ENCODE measurements at regions not wholly inside any gene's neighbourhood (a gene's known extent, or its start where the extent isn't known, plus 50 kb on each side); places are given as distances from the start of the nearest gene placed in this dataset.

DNA sequence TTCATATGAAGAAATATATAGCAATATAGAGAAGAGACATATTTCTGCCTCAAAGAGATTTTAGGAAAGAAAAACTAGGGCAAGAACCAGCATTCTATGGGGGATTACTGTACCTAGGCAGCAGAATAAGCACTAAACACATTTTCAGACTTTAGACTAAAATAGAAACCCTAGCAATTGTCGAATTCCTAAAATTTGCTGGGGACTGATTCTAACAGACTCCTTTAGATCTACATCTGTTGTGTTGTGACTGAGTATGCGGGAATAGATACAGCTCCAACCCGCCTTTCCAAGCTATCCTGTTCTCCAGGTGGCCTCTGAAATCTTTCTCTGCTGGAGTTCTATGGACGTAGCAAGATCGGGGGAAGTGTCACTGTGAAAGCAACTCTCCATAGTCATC is 482.2 kb downstream of the NTRK2 start:
- TF ChIP-seq POLR2A (IDR thresholded peaks at IDR 0.05; ENCODE audit: low read depth, low read length): no peak
- TF ChIP-seq, protein P1, sequence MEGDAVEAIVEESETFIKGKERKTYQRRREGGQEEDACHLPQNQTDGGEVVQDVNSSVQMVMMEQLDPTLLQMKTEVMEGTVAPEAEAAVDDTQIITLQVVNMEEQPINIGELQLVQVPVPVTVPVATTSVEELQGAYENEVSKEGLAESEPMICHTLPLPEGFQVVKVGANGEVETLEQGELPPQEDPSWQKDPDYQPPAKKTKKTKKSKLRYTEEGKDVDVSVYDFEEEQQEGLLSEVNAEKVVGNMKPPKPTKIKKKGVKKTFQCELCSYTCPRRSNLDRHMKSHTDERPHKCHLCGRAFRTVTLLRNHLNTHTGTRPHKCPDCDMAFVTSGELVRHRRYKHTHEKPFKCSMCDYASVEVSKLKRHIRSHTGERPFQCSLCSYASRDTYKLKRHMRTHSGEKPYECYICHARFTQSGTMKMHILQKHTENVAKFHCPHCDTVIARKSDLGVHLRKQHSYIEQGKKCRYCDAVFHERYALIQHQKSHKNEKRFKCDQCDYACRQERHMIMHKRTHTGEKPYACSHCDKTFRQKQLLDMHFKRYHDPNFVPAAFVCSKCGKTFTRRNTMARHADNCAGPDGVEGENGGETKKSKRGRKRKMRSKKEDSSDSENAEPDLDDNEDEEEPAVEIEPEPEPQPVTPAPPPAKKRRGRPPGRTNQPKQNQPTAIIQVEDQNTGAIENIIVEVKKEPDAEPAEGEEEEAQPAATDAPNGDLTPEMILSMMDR (conservative IDR thresholded peaks at IDR 0.05; ENCODE audit: low read depth, low read length): no peak
- TF ChIP-seq MAFK (IDR thresholded peaks at IDR 0.05; ENCODE audit: low read depth, low read length): no peak
- TF ChIP-seq MXI1 (IDR thresholded peaks at IDR 0.05; ENCODE audit: borderline replicate concordance, low read depth, low read length): no peak
- TF ChIP-seq RAD21 (IDR thresholded peaks at IDR 0.05; ENCODE audit: low read length): no peak
- no peak for TF ChIP-seq RFX5 (IDR thresholded peaks at IDR 0.05; ENCODE audit: low read depth, low read length)
- TF ChIP-seq RCOR1 (IDR thresholded peaks at IDR 0.05; ENCODE audit: insufficient replicate concordance, low read length): no peak
- no peak for TF ChIP-seq BHLHE40 (IDR thresholded peaks at IDR 0.05; ENCODE audit: low read depth, low read length)
- TF ChIP-seq FOS (IDR thresholded peaks at IDR 0.05; ENCODE audit: low read depth, low read length): no peak
- TF ChIP-seq MAZ (IDR thresholded peaks at IDR 0.05; ENCODE audit: borderline replicate concordance, low read depth, low read length): no peak
- TF ChIP-seq CEBPB (IDR thresholded peaks at IDR 0.05; ENCODE audit: low read depth, low read length): no peak
- TF ChIP-seq SMC3 (IDR thresholded peaks at IDR 0.05; ENCODE audit: low read depth, low read length): no peak
- TF ChIP-seq, protein P2, sequence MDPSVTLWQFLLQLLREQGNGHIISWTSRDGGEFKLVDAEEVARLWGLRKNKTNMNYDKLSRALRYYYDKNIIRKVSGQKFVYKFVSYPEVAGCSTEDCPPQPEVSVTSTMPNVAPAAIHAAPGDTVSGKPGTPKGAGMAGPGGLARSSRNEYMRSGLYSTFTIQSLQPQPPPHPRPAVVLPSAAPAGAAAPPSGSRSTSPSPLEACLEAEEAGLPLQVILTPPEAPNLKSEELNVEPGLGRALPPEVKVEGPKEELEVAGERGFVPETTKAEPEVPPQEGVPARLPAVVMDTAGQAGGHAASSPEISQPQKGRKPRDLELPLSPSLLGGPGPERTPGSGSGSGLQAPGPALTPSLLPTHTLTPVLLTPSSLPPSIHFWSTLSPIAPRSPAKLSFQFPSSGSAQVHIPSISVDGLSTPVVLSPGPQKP (IDR thresholded peaks at IDR 0.05; ENCODE audit: borderline replicate concordance, low read depth, low read length): no peak
- TF ChIP-seq, protein P3, sequence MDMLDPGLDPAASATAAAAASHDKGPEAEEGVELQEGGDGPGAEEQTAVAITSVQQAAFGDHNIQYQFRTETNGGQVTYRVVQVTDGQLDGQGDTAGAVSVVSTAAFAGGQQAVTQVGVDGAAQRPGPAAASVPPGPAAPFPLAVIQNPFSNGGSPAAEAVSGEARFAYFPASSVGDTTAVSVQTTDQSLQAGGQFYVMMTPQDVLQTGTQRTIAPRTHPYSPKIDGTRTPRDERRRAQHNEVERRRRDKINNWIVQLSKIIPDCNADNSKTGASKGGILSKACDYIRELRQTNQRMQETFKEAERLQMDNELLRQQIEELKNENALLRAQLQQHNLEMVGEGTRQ (IDR thresholded peaks at IDR 0.05; ENCODE audit: low read depth, low read length): no peak
